ENCODE measurements at regions not wholly inside any gene's neighbourhood (a gene's known extent, or its start where the extent isn't known, plus 50 kb on each side); places are given as distances from the start of the nearest gene placed in this dataset.

- DNase-seq (ENCODE audit: insufficient read length, low spot score): no peak
- FAIRE-seq: no peak
These were observed 239.2 kb downstream of the HS3ST3A1 start for GRCh38 chr17:13362341-13363122.

GRCh38 chr17:13359774-13360173, 242.0 kb downstream of the HS3ST3A1 start:
- no peak for DNase-seq (ENCODE audit: insufficient read length, low spot score)

GRCh38 chr17:13355054-13355453, 246.7 kb downstream of the HS3ST3A1 start:
- DNase-seq (ENCODE audit: insufficient read length, low spot score) (no peak), FAIRE-seq (no peak)

More at GRCh38 chr17:13359774-13360173, 242.0 kb downstream of the HS3ST3A1 start:
- FAIRE-seq: no peak

GRCh38 chr17:13353590-13353989, 248.1 kb downstream of the HS3ST3A1 start:
- FAIRE-seq (no peak), DNase-seq (ENCODE audit: insufficient read length, low spot score) (no peak)

GRCh38 chr17:13352747-13353415, 248.8 kb downstream of the HS3ST3A1 start:
- FAIRE-seq: no peak
- DNase-seq (ENCODE audit: insufficient read length, low spot score): no peak

GRCh38 chr17:13351046-13351445, 250.7 kb downstream of the HS3ST3A1 start:
- no peak for FAIRE-seq

GRCh38 chr17:13350466-13350865, 251.3 kb downstream of the HS3ST3A1 start:
- FAIRE-seq: no peak
- no peak for DNase-seq (ENCODE audit: insufficient read length, low spot score)

More at GRCh38 chr17:13351046-13351445, 250.7 kb downstream of the HS3ST3A1 start:
- no peak for DNase-seq (ENCODE audit: insufficient read length, low spot score)

GRCh38 chr17:13346996-13347762, 254.6 kb downstream of the HS3ST3A1 start:
- no peak for FAIRE-seq
- no peak for DNase-seq (ENCODE audit: insufficient read length, low spot score)

- no peak for DNase-seq (ENCODE audit: insufficient read length, low spot score)
- no peak for FAIRE-seq
These were observed 255.1 kb downstream of the HS3ST3A1 start for GRCh38 chr17:13346592-13346991.

- DNase-seq (ENCODE audit: insufficient read length, low spot score) (peak; percentile 11), FAIRE-seq (no peak)
These were observed 255.6 kb downstream of the HS3ST3A1 start for GRCh38 chr17:13346081-13346533.

- FAIRE-seq (no peak), DNase-seq (ENCODE audit: insufficient read length, low spot score) (no peak)
These were observed 263.3 kb downstream of the HS3ST3A1 start for GRCh38 chr17:13338421-13338820.

GRCh38 chr17:13337864-13338371, 263.8 kb downstream of the HS3ST3A1 start:
- FAIRE-seq: no peak

GRCh38 chr17:13337151-13337550, 264.6 kb downstream of the HS3ST3A1 start:
- DNase-seq (ENCODE audit: insufficient read length, low spot score): no peak
- FAIRE-seq: no peak

More at GRCh38 chr17:13337864-13338371, 263.8 kb downstream of the HS3ST3A1 start:
- DNase-seq (ENCODE audit: insufficient read length, low spot score): peak; percentile 34

GRCh38 chr17:13334374-13334773, 267.4 kb downstream of the HS3ST3A1 start:
- FAIRE-seq (no peak), DNase-seq (ENCODE audit: insufficient read length, low spot score) (no peak)

- FAIRE-seq: peak; percentile 85
- DNase-seq (ENCODE audit: insufficient read length, low spot score): no peak
These were observed 268.1 kb downstream of the HS3ST3A1 start for GRCh38 chr17:13333661-13334060.

- DNase-seq (ENCODE audit: insufficient read length, low spot score): no peak
- no peak for FAIRE-seq
These were observed 269.5 kb downstream of the HS3ST3A1 start for GRCh38 chr17:13332207-13332606.

GRCh38 chr17:13329421-13329820, 272.3 kb downstream of the HS3ST3A1 start:
- no peak for FAIRE-seq
- no peak for DNase-seq (ENCODE audit: insufficient read length, low spot score)

- no peak for FAIRE-seq
- DNase-seq (ENCODE audit: insufficient read length, low spot score): no peak
These were observed 277.7 kb downstream of the HS3ST3A1 start for GRCh38 chr17:13323990-13324389.

- no peak for FAIRE-seq
- no peak for DNase-seq (ENCODE audit: insufficient read length, low spot score)
These were observed 279.6 kb downstream of the HS3ST3A1 start for GRCh38 chr17:13321951-13322701.
